ENCODE measurements at regions not wholly inside any gene's neighbourhood (a gene's known extent, or its start where the extent isn't known, plus 50 kb on each side); places are given as distances from the start of the nearest gene placed in this dataset.
A peak's percentile ranks its signal among the peaks of the same experiment; 100 is the strongest.

- DNase-seq, result peak; percentile 5
Measured at GRCh38 chr4:65983061-65983460, 312.8 kb upstream of the EPHA5 start.

DNA sequence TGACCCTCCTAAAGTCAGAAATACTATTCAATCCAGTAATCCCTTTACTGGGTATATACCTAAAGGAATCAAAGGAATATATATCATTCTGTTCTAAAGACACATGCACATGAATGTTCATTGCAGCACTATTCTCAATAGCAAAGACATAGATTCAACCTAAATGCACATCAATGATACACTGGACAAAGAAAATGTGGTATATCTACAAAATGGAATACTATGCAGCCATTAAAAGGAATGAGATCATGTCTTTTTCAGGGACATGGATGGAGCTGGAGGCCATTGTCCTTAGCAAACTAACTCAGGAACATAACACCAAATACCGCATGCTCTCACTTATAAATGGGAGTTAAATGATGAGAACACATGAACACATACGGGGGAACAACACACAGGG lies 306.0 kb upstream of the EPHA5 start:
- DNase-seq, result no peak

- no peak for DNase-seq
Measured at GRCh38 chr4:65973186-65973585, 302.9 kb upstream of the EPHA5 start.

DNA sequence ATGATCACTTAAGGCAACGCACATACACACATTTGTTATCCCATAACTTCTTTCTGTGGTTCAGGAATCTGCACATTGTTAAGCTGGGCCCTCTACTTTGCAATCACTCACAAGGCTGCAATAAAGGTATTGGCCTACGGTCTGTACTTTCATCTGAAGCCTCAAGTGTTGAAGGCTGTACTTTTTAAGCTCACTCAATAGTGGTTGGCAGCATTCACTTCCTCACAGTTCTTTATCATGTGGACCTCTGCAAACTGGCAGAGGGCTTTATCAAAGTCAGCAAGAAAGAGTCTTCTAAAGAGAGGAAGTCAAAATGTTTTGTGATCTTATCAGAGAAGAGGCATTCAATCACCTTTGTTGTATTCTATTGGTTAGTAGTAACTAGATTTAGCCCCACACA lies 301.4 kb upstream of the EPHA5 start:
- no peak for DNase-seq

- DNase-seq, result no peak
Measured at GRCh38 chr4:65968831-65969558, 298.7 kb upstream of the EPHA5 start.

- no peak for DNase-seq
Measured at GRCh38 chr4:65960751-65961150, 290.5 kb upstream of the EPHA5 start.

- no peak for DNase-seq
Measured at GRCh38 chr4:65954416-65954815, 284.1 kb upstream of the EPHA5 start.

GRCh38 chr4:65951177-65951576 lies 280.9 kb upstream of the EPHA5 start:
- no peak for DNase-seq

DNA sequence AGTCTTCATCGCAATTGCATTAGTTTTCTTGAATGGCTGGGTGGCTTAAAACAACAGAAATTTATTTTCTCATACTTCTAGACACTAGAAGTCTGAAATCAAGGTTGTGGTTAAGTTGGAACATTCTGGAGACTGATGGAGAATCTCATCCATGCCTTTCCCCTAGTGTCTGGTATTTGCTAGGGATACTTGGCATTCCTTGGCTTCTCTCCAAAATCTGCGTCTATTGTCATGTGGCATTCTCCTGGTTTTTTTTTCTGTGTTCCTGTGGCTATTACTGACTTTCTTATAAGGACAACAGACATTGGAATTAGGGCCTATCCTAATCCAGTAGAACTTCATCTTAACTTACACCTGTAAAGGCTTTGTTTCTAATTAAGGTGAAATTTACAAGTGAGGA lies 272.8 kb upstream of the EPHA5 start:
- peak; percentile 67 for DNase-seq

GRCh38 chr4:65924843-65925242 lies 254.6 kb upstream of the EPHA5 start:
- no peak for DNase-seq

DNA sequence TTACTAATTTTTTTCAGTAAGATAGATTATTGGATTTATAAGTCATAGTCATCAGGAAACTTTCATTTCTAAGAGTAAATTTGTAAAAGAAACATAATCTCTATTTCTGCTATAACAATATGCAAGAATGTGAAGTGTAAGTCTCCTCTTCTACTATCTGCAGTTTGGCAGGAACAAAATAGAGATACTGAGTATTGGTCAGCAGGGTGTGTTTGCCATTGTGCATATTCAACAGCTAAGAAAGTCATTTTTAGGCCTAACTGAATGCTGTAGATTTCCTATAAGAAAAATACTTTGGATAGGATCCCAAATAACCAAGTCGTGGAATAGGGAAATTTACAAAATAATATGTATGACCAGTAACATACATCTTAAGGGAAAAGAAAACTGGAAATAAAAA lies 253.3 kb upstream of the EPHA5 start:
- no peak for DNase-seq

DNA sequence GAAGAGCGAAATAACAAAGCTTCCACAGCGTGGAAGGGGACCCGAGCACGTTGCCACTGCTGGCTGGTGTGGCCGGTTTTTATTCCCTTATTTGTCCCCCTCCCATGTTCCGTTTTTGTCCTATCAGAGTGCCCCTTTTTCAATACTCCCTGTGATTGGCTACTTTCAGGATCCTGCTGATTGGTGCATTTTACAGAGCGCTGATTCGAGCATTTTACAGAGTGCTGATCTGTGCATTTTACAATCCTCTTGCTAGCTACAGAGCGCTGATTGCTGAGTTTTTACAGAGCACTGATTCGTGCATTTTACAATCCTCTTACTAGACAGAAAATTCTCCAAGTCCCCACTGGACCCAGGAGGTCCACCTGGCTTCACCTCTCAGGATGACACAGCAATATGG lies 250.9 kb upstream of the EPHA5 start:
- DNase-seq, result no peak

GRCh38 chr4:65918872-65919271 lies 248.6 kb upstream of the EPHA5 start:
- no peak for DNase-seq

- DNase-seq, result no peak
Measured at GRCh38 chr4:65918212-65918611, 247.9 kb upstream of the EPHA5 start.

- DNase-seq, result peak; percentile 65
Measured at GRCh38 chr4:65917486-65917885, 247.2 kb upstream of the EPHA5 start.

DNA sequence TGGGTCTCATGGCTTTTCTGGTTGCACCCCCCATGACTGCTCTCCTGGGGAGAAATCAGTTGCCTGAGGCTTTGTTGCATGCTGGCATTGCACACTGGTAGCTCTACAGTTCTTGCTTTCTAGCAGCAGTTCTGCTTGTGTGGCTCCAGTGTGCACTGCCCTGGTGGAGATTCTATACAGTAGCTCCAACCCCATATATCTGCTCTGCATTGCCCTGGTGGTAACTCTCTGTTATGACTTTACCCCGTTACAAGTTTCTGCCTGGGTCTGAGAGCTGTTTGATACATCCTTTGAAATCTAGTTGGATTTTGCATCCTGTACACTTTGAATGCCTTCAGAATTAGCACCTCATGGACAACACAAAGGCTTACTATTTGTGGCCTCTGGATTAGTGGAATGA lies 241.4 kb upstream of the EPHA5 start:
- no peak for DNase-seq

GRCh38 chr4:65893957-65894755 lies 223.9 kb upstream of the EPHA5 start:
- DNase-seq, result no peak

DNA sequence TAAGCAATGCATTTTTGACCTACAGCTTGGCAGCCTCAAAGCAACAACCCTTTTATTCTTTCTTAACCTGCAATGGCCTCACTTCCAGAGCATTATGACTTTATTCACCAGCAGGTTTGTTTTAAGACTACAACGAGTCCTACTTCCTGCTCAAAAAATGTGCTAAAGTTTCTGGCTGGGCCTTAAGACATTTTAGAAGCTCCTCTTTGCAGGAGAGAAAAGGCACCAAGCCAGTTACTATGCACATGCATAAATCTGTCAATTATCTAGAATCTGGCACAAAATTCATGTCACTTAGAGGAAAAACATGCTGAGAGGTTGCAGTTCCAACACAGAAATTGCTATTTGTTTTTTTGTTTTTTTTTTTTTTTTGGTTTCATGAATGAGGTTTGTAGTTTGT lies 223.0 kb upstream of the EPHA5 start:
- DNase-seq, result no peak

DNA sequence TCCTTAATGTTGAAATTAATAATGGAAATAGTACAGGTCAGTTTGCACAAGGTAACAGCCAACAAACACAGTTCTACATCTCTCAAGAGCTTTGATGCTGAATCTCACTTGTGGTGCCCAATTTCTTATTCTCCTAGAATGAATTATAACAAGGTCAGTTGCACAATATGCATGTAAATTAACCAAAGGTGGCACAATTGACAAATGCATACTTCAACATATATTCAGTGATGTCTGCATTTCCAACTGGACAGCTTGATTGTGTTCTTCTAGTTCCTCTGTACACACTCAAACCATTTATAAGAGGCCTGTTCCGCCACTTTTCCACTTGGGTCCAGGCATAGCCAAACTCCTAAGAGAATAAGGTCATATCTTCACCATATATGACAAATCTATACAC lies 210.3 kb upstream of the EPHA5 start:
- no peak for DNase-seq

- DNase-seq, result no peak
Measured at GRCh38 chr4:65868096-65868824, 198.0 kb upstream of the EPHA5 start.

- DNase-seq, result peak; percentile 1
Measured at GRCh38 chr4:65865489-65865888, 195.2 kb upstream of the EPHA5 start.

GRCh38 chr4:65861993-65862392 lies 191.7 kb upstream of the EPHA5 start:
- no peak for DNase-seq

GRCh38 chr4:65845199-65845773 lies 175.0 kb upstream of the EPHA5 start:
- DNase-seq, result no peak

Measured in fibroblast of skin of right biceps (primary cell).